ENCODE measurements at regions not wholly inside any gene's neighbourhood (a gene's known extent, or its start where the extent isn't known, plus 50 kb on each side); places are given as distances from the start of the nearest gene placed in this dataset.

DNA sequence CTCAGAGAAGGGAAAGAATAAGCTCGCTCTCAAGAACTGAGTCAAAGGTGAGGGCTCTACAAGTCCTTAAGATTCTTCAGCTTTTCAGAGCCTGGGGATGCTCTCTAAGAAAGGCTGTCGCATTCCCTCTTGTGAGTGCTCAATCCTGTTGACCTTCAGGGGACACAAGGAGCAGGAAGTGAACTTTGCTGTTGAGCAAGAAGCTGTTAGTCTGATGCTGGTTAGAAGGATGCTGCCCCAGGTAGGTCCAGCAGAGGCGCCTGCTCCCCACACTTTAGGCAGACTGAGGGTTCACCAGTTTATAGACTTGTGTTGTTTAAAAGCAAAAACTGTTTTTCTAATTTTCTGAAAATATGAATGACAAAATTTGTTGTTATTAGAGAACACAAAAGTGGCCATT, 125.4 kb upstream of the SPOCK3 start:
- TF ChIP-seq POLR2A (IDR thresholded peaks at IDR 0.05) (no peak), POLR2AphosphoS5 (IDR thresholded peaks at IDR 0.05) (no peak)
